GM18505 (cell line): ENCODE measurements at regions not wholly inside any gene's neighbourhood (a gene's known extent, or its start where the extent isn't known, plus 50 kb on each side); places are given as distances from the start of the nearest gene placed in this dataset.

Source experiments
- ATAC-seq: cut with Tn5 transposase; IDR thresholded peaks from one replicate; pipeline ENCODE4 v1.9.1; 2021; ENCODE audit not compliant: unreplicated experiment
- POLR2A ChIP-seq: IDR thresholded peaks from 4 replicates; pipeline ENCODE4 v1.6.1; 2011; ENCODE audit warnings: borderline replicate concordance; ENCODE audit not compliant: insufficient read depth, insufficient read length; ENCODE audit errors: extremely low read depth

DNA sequence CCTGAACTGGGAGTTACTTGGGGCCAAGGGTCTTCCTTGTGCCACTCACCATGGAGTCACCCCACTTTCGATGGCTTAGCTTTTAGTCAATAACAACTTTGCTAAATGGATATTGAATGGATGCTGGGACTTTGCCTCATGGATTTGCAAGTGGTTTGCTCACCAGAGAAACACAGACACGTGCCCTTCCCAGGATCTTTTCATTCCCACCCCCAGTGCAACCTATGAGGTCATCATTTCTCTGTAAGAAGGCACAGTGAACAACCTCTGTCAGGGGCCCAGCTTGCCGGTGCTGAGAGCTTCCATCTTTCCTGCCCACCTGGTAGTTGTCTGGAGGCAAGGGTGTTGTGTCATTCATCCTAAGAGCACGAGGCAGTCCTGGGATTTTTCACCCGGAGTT is 256.8 kb upstream of the PMEPA1 start:
- TF ChIP-seq POLR2A = no peak
- ATAC-seq = no peak

- no peak for TF ChIP-seq POLR2A
Measured at GRCh38 chr20:57965441-57965840, 255.6 kb upstream of the PMEPA1 start.

GRCh38 chr20:57964011-57964862 is 254.4 kb upstream of the PMEPA1 start:
- ATAC-seq = no peak
- no peak for TF ChIP-seq POLR2A

More at GRCh38 chr20:57965441-57965840, 255.6 kb upstream of the PMEPA1 start:
- no peak for ATAC-seq

DNA sequence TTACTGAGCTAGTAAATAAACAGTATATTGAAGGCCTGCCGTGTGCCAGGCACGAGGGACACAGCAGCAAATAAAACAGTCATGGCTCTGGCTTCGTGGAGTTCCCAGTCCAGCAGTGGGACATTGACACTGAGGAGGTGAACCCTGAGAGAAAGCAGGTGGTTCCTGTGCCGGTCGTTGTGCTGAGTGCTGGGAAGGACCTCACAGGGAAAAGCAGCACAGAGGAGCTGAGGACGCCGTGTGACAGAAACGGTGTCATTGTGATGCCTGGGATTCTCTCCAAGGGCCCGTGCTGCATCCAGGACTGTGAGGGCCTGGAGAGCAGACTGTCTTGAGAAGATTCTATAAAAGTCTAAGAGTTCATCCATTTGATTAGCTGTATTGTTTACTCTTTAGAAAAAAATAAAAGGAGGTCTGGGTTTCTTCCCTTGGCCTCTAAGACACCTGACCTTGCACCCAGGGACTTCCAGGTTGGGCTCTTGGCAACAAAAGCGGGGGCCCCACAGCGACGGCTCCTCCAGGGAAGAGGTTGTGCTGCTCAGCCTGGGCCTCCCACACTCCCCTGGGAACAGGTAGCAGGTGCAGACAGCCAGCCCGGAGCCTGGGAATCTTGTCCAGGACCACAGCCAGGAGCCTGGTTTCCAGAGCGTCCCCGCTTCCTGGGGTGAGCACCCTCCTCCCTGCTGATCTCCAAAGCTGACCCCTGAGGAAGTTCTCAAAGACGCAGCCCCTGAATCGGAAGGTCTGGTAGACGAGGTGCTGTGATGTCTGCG is 251.2 kb upstream of the PMEPA1 start:
- ATAC-seq = no peak
- no peak for TF ChIP-seq POLR2A

DNA sequence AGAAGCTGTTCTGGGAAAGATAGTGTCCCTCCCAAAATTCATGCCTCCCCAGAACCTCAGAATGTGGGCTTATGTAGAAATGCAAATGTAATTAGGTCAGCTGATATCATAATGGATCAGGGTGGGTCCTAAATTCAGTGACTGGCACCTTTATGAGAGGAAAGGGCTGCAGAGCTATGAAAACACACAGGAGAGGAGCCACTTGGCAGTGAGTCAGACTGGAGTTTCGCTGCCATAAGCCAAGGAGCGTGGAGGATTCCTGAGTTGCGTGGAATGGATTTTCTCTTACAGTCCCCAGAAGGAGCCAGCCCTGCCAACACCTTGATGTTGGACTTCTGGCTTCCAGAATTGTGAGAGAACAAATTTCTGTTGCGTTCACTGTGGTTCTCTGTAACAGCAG is 249.8 kb upstream of the PMEPA1 start:
- no peak for TF ChIP-seq POLR2A
- no peak for ATAC-seq

DNA sequence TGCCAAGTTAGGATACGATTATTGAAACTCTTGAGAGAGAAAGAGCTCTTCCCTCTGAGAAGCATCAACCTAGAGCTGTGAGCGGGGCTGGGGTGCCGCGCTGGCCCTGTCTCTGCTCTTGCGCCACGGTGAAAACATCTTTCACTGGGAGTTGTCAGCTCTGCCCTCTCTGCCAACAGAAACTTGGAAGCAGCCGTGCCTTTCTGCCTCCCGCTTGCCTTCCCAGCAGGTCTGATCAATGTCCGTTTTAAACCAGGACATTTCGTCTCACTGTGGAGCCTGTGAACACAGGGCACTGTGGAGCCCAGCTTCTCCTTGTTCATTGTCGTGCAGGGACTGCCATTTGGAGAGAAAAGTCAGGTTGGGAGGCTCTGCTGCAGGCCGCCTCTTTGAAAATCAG is 249.2 kb upstream of the PMEPA1 start:
- no peak for TF ChIP-seq POLR2A
- ATAC-seq = no peak

DNA sequence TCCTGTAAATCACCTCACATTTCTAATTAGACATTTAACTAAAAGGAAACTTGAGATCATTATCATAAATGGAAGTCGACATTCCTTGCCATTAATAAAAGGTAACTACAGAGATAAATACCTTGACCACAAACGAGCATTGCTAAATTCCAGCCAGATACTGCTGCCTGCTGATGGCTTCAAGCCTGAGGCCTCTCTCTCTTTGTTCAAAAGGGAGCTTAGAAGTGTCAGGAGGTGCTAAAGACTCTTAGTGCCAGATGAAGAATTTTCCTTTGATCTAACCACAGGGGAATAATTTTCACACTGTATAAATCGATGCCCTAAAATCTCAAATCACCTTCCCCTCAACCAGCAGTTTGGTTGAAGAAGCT is 248.2 kb upstream of the PMEPA1 start:
- TF ChIP-seq POLR2A = no peak
- no peak for ATAC-seq

DNA sequence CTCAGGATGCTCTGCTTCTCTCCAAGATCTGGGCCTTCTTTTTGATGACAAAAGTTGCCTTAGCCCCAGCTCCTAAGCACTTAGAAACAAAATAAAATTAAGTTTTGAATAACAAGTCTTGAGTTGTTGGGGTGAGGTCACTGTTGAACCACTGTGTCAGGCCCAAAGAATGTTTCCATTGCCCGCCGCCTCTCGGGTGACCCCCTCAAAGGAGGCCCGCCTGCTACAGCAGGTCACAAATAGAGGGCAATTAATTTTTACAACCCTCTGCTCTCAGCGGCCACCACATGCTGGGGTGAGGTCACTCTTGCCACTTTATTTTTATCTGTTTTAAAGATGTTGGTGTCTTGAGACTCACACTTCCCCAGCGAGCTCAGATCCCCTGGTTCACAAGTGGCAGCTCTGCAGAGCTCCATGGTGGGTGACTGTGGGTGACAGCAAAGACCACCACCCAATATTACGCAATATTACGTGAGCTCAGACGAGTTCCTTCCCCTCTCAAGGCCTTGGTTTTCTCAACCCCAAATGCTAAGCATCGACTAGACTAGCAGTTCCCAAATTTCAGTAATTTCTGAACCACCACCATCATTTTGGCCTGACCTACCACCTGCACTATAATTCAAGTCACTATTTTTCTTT is 247.7 kb upstream of the PMEPA1 start:
- TF ChIP-seq POLR2A = no peak
- no peak for ATAC-seq

DNA sequence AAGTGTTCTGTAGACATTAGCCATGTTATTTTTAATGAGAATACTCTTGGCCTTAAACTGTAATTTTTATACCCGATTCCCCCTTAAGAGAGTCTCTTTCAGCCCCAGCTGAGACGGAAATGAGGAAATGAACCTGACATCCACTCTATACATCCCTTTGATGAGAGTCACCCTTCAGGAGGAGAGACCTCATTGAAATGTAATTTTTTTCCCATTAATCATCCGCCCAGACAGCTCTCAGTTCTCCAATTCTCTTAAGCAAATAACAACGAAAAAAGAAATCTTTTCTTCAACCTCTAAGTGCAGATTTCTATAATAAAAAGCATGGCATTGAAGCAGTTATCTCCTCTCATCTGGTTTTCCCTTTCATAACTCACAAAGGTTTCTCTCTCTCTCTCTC is 243.8 kb upstream of the PMEPA1 start:
- TF ChIP-seq POLR2A = no peak
- no peak for ATAC-seq

DNA sequence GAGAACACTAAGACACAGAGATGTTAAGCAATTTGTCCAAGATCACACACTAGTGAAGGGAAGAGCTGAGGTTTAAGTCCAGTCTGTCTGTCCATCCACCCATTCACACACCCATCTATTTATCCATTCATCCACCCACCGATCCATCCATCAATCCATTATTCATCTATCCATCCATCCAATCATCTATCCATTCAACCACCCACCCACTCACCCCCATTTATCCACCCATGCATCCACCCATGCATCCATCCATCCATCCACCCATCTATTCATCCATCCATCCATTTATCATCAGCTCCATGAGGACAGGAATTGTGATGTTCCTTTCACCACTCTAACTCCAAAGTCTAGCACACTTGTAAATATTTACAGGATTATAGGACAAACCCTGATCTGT is 242.3 kb upstream of the PMEPA1 start:
- TF ChIP-seq POLR2A = no peak
- ATAC-seq = no peak

- no peak for TF ChIP-seq POLR2A
- no peak for ATAC-seq
Measured at GRCh38 chr20:57951549-57951948, 241.7 kb upstream of the PMEPA1 start.

DNA sequence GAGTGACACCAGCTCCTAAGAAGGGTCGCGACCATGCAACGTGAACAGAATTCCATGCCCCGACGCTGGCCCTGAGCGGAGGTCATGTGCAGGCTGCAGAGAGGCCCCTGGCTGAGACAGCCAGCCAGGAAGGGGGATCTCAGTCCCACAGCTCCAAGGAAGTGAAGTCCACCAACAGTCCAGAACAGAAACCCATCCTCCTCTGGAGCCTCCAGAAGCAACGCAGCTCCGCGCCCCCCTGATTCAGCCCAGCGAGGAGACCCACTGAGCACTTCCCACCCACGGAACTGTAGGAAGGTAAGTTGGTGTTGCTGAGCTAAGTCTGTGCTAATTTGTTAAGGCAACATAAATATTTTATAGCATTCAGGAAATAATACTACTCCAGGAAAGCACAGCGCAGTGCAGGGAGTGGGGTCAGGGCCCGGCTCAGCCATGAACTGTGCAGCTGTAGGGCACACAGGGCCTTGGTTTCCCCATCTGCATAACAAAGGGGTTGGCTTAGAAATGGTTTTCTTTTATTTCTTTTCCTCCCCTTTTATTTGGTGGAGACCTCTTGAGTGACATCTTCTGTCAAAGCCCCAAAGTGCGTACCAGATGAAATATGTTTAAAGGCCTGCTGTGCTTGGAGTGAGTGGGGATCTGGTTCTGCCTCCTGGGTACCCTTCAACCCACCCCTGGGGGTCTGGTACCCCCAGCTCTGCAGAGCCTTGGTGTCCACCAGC is 241.1 kb upstream of the PMEPA1 start:
- no peak for TF ChIP-seq POLR2A
- ATAC-seq = no peak

DNA sequence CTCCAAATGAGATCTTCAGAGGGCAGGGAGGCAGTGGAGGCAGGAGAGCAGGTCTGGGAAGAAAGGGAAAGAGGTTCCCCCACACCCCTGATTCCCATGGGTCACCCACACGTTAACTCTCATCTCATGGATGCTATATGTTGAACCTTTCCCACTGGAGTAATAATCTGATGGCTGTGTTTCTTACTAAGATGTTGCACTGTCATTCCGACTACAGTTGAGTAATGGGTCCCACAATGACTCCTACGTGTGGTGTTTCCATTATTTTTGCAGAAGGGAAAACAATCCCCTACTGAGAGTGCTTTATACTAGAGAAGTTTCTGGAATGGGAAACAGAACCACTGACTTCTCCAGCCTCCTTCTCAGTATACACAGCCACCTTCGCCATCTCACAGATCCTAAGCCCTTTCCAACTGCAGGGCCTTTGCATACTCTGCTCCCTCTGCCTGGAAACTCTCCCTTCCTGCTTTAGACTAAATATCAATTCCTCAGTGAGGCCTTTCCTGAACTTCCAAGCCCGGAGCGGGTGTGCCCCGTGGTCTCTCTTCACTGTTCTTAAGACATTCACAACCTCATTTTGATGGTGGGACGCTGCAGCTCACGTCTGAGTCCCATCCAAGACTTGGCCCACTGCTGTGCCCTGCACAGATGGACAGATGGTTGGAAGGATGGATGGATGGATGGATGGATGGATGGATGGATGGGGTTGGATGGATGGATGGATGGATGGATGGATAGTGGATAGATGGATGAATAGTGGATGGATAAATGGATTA is 238.6 kb upstream of the PMEPA1 start:
- no peak for ATAC-seq
- no peak for TF ChIP-seq POLR2A
